HG03039 (cell line): ENCODE measurements at regions not wholly inside any gene's neighbourhood (a gene's known extent, or its start where the extent isn't known, plus 50 kb on each side); places are given as distances from the start of the nearest gene placed in this dataset.

Experiments
- ATAC-seq: cut with Tn5 transposase; IDR thresholded peaks from one replicate; pipeline ENCODE4 v1.9.1; 2021; ENCODE audit warnings: mild to moderate bottlenecking, moderate library complexity; ENCODE audit not compliant: unreplicated experiment

- no peak for ATAC-seq
Measured at GRCh38 chr2:74735009-74735408, 81.0 kb downstream of the SEMA4F start.

- ATAC-seq, result no peak
Measured at GRCh38 chr2:74735564-74735963, 81.5 kb downstream of the SEMA4F start.

GRCh38 chr2:74736589-74736988, 82.5 kb downstream of the SEMA4F start:
- no peak for ATAC-seq

GRCh38 chr2:74738586-74738985, 84.5 kb downstream of the SEMA4F start:
- ATAC-seq, result no peak

- ATAC-seq, result no peak
Measured at GRCh38 chr2:74739129-74739528, 85.1 kb downstream of the SEMA4F start.

GRCh38 chr2:74739733-74740241, 85.7 kb downstream of the SEMA4F start:
- no peak for ATAC-seq

GRCh38 chr2:74740395-74740740, 86.3 kb downstream of the SEMA4F start:
- no peak for ATAC-seq

GRCh38 chr2:74740741-74741431, 86.8 kb downstream of the SEMA4F start:
- no peak for ATAC-seq

GRCh38 chr2:74741629-74742028, 87.6 kb downstream of the SEMA4F start:
- ATAC-seq, result no peak

- no peak for ATAC-seq
Measured at GRCh38 chr2:74742471-74742870, 88.4 kb downstream of the SEMA4F start.

- no peak for ATAC-seq
Measured at GRCh38 chr2:74743039-74743438, 89.0 kb downstream of the SEMA4F start.

- no peak for ATAC-seq
Measured at GRCh38 chr2:74743778-74744177, 89.7 kb downstream of the SEMA4F start.

GRCh38 chr2:74744731-74745515, 89.0 kb upstream of the HK2 start:
- no peak for ATAC-seq

GRCh38 chr2:74745766-74746165, 88.2 kb upstream of the HK2 start:
- no peak for ATAC-seq

- no peak for ATAC-seq
Measured at GRCh38 chr2:74746480-74746879, 87.4 kb upstream of the HK2 start.

GRCh38 chr2:74747411-74748080, 86.4 kb upstream of the HK2 start:
- no peak for ATAC-seq

GRCh38 chr2:74748665-74749064, 85.3 kb upstream of the HK2 start:
- ATAC-seq, result no peak

GRCh38 chr2:74749432-74749831, 84.5 kb upstream of the HK2 start:
- no peak for ATAC-seq

GRCh38 chr2:74751981-74752851, 81.7 kb upstream of the HK2 start:
- ATAC-seq, result no peak

- no peak for ATAC-seq
Measured at GRCh38 chr2:74755386-74755785, 78.5 kb upstream of the HK2 start.

- no peak for ATAC-seq
Measured at GRCh38 chr2:74756356-74756890, 77.5 kb upstream of the HK2 start.
